GM12878 (cell line): ENCODE measurements at regions not wholly inside any gene's neighbourhood (a gene's known extent, or its start where the extent isn't known, plus 50 kb on each side); places are given as distances from the start of the nearest gene placed in this dataset.

Experiments used
- ATAC-seq: fragments of 200-7000 bp; cut with Tn5 transposase; 3 replicates; pipeline ENCODE4 v1.9.1; 2020; ENCODE audit warnings: mild to moderate bottlenecking, moderate library complexity
- BruUV-seq: library from RNA; stranded (reverse); fragments of 400-500 nt; replicated peaks from 2 replicates; lab custom pipeline; 2021; lab: Mats Ljungman, UMichigan
- CTCF ChIA-PET: fragments of 300-600 bp; sonication (Branson Sonifier 250); formaldehyde crosslinking; extraction: SDS; loops from one replicate; lab custom pipeline; 2021; ENCODE audit warnings: inconsistent platforms; lab: Yijun Ruan, JAX
- POLR2A ChIA-PET: fragments of 350-600 bp; formaldehyde crosslinking; extraction: SDS; loops from one replicate; lab custom pipeline; 2021; ENCODE audit warnings: inconsistent platforms; lab: Charles Lee
- RAD21 ChIA-PET: fragments of 300-600 bp; sonication (Branson Sonifier 250); formaldehyde crosslinking; loops from one replicate; lab custom pipeline; 2023; ENCODE audit warnings: antibody characterized with exemption; ENCODE audit not compliant: unreplicated experiment; lab: Charles Lee
- SMC1A ChIA-PET: fragments of 300-600 bp; sonication (Branson Sonifier 250); formaldehyde crosslinking; loops from one replicate; lab custom pipeline; 2023; ENCODE audit not compliant: unreplicated experiment, uncharacterized antibody; lab: Charles Lee
- DNase-seq: peaks from one replicate; pipeline ENCODE4 v3.0.0-alpha.2; 2011; ENCODE audit warnings: low read depth, low spot score
- FAIRE-seq: peaks from 3 replicates; lab custom pipeline; 2011; peaks lifted over from hg19 to GRCh38; lab: Jason Lieb, UNC
- H2AFZ ChIP-seq: 2 replicates; pipeline ENCODE4 v1.6.0; 2011; ENCODE audit warnings: low read depth, low read length, control low read depth; ENCODE audit not compliant: control insufficient read depth
- H3K27ac ChIP-seq: 2 replicates; pipeline ENCODE4 v1.5.1; 2011; ENCODE audit warnings: control low read depth; ENCODE audit not compliant: control insufficient read depth, insufficient read depth
- H3K27me3 ChIP-seq, 2 experiments: replicated peaks in 1 of 2; 2 replicates each; pipeline versions ENCODE4 v1.6.0 to v1.6.1; 2011; ENCODE audit warnings: low read length in 1 of 2; ENCODE audit not compliant: control insufficient read depth in 2 of 2, insufficient read depth in 2 of 2
- H3K36me3 ChIP-seq, 2 experiments: 2 replicates each; pipeline ENCODE4 v1.5.1; 2011; ENCODE audit warnings: low read length in 1 of 2; ENCODE audit not compliant: control insufficient read depth in 2 of 2, insufficient read depth in 2 of 2
- H3K4me1 ChIP-seq: 2 replicates; pipeline ENCODE4 v1.6.1; 2011; ENCODE audit warnings: mild to moderate bottlenecking, low read length, moderate library complexity, mixed read lengths; ENCODE audit not compliant: control insufficient read depth, insufficient read depth
- H3K4me2 ChIP-seq: 2 replicates; pipeline ENCODE4 v1.6.0; 2011; ENCODE audit warnings: control low read depth; ENCODE audit not compliant: control insufficient read depth, insufficient read depth
- H3K4me3 ChIP-seq: fragments of 200-600 bp; sonication (generic); 2 replicates; pipeline ENCODE4 v1.5.1; 2016
- H3K79me2 ChIP-seq: 2 replicates; pipeline ENCODE4 v1.6.0; 2011; ENCODE audit warnings: low read length; ENCODE audit not compliant: control insufficient read depth, insufficient read depth
- H3K9ac ChIP-seq: 2 replicates; pipeline ENCODE4 v1.8.0; 2011; ENCODE audit warnings: low read length, control low read depth, mixed read lengths; ENCODE audit not compliant: control insufficient read depth, insufficient read depth
- H3K9me3 ChIP-seq: replicated peaks from 3 replicates; pipeline ENCODE4 v1.5.1; 2011; ENCODE audit warnings: mild to moderate bottlenecking, low read length; ENCODE audit not compliant: control insufficient read depth, insufficient read depth
- H4K20me1 ChIP-seq: 2 replicates; pipeline ENCODE4 v1.6.0; 2011; ENCODE audit not compliant: control insufficient read depth, insufficient read depth
- BCLAF1 ChIP-seq: fragments of 450-650 bp; IDR thresholded peaks from 2 replicates; pipeline ENCODE4 v1.6.1; 2017; ENCODE audit warnings: antibody characterized with exemption, mild to moderate bottlenecking, moderate library complexity
- CUX1 ChIP-seq: IDR thresholded peaks from 2 replicates; pipeline ENCODE4 v1.6.1; 2012; ENCODE audit warnings: improper control_type of control experiment, low read depth, low read length; ENCODE audit not compliant: insufficient replicate concordance
- HSF1 ChIP-seq: fragments of 150-350 bp; IDR thresholded peaks from 2 replicates; pipeline ENCODE4 v1.6.1; 2014; ENCODE audit warnings: mild to moderate bottlenecking, low read depth, low read length
- IKZF2 ChIP-seq, 2 experiments: fragments of 450-650 bp; IDR thresholded peaks; 2 replicates each; pipeline ENCODE4 v1.6.1; 2017; ENCODE audit warnings: mild to moderate bottlenecking in 2 of 2, moderate library complexity in 2 of 2
- KLF5 ChIP-seq: fragments of 450-650 bp; IDR thresholded peaks from 2 replicates; pipeline ENCODE4 v1.6.1; 2014; ENCODE audit warnings: mild to moderate bottlenecking; ENCODE audit not compliant: partially characterized antibody
- NR2F1 ChIP-seq: fragments of 450-650 bp; conservative IDR thresholded peaks from 2 replicates; pipeline ENCODE4 v1.6.1; 2017; ENCODE audit warnings: mild to moderate bottlenecking
- RFX5 ChIP-seq: IDR thresholded peaks from 2 replicates; pipeline ENCODE4 v1.6.1; 2011; ENCODE audit warnings: low read depth, low read length, improper control_type of control experiment
- SMC3 ChIP-seq: IDR thresholded peaks from 2 replicates; pipeline ENCODE4 v1.6.1; 2011; ENCODE audit warnings: low read length, improper control_type of control experiment, borderline replicate concordance
- SUZ12 ChIP-seq: fragments of 200-600 bp; sonication (generic); IDR thresholded peaks from one replicate; pipeline ENCODE4 v1.6.1; 2018; ENCODE audit warnings: antibody characterized with exemption, mild to moderate bottlenecking; ENCODE audit not compliant: unreplicated experiment
- WGBS: methylation state at CpG from one replicate; pipeline ENCODE4 v1.1.6; 2016; ENCODE audit warnings: low lambda C conversion rate; ENCODE audit not compliant: insufficient replicate concordance, insufficient coverage; ENCODE audit errors: missing lambda C conversion rate; 5-methylcytosine and 5-hydroxymethylcytosine counted together
- in situ Hi-C: fragments of 300-500 bp; cut with MboI; formaldehyde crosslinking; loops from 9 replicates; pipeline ENCODE4 v1.14.3; 2018; ENCODE audit warnings: mixed read lengths
- intact Hi-C: fragments of 100-400 bp; cut with micrococcal nuclease; formaldehyde crosslinking; loops from one replicate; pipeline ENCODE4 v1.14.2; 2022; ENCODE audit not compliant: unreplicated experiment

GRCh38 chr3:77902675-77903074, 862.8 kb downstream of the ROBO2 start:
- no peak overlapping the region for H3K27ac ChIP-seq
- POLR2A ChIA-PET = no interaction called here
- no peak overlapping the region for H3K4me2 ChIP-seq
- H3K9me3 ChIP-seq = no peaks in the 10 kb centered on the region
- no peak overlapping the region for H3K4me3 ChIP-seq
- no peak for TF ChIP-seq HSF1
- TF ChIP-seq RFX5 = no peak
- no peak for TF ChIP-seq SMC3
- no peak for TF ChIP-seq CUX1
- no peak for TF ChIP-seq SUZ12
- TF ChIP-seq KLF5 = no peak
- no peak for TF ChIP-seq BCLAF1
- TF ChIP-seq NR2F1 = no peak
- TF ChIP-seq IKZF2 (IDR thresholded peaks at IDR 0.05) = no peak
- ATAC-seq = no peak
- H3K36me3 ChIP-seq = no peaks in the 10 kb centered on the region
- CTCF ChIA-PET = no interaction called here
- no peaks in the 10 kb centered on the region for H4K20me1 ChIP-seq
- in situ Hi-C loops (no loop called here), intact Hi-C loops (no loop called here)
- FAIRE-seq = no peak
- no peak overlapping the region for H3K9ac ChIP-seq
- no peak for DNase-seq
- 0% methylated on average over 1 of the region's 1 CpG for WGBS
- no TSS peak for BruUV-seq
- H2AFZ ChIP-seq = no peak overlapping the region
- no peaks in the 10 kb centered on the region for H3K79me2 ChIP-seq
- no peaks in the 10 kb centered on the region for H3K4me1 ChIP-seq
- SMC1A ChIA-PET = no interaction called here
- RAD21 ChIA-PET = no interaction called here
- no peaks in the 10 kb centered on the region for H3K27me3 ChIP-seq
